ENCODE measurements at regions not wholly inside any gene's neighbourhood (a gene's known extent, or its start where the extent isn't known, plus 50 kb on each side); places are given as distances from the start of the nearest gene placed in this dataset.

GRCh38 chr6:120496661-120497060 is 837.6 kb downstream of the TBC1D32 start:
- TF ChIP-seq CTCF (IDR thresholded peaks at IDR 0.05; ENCODE audit: low read depth, low read length) (no peak), EZH2phosphoT487 (IDR thresholded peaks at IDR 0.05; ENCODE audit: low read depth) (no peak)
